PC-3 (cell line): ENCODE measurements at regions not wholly inside any gene's neighbourhood (a gene's known extent, or its start where the extent isn't known, plus 50 kb on each side); places are given as distances from the start of the nearest gene placed in this dataset.

Experiments used
- ATAC-seq: fragments of 200-7000 bp; cut with Tn5 transposase; 2 replicates; pipeline ENCODE4 v1.9.1; 2020; ENCODE audit warnings: mild to moderate bottlenecking, moderate library complexity
- BruUV-seq: library from RNA; stranded (reverse); fragments of 400-500 nt; replicated peaks from 2 replicates; lab custom pipeline; 2021; lab: Mats Ljungman, UMichigan
- CTCF ChIA-PET: fragments of 300-600 bp; sonication (Branson Sonifier 250); formaldehyde crosslinking; loops from one replicate; lab custom pipeline; 2022; ENCODE audit warnings: antibody characterized with exemption; lab: Charles Lee
- POLR2A ChIA-PET: fragments of 300-600 bp; sonication (Branson Sonifier 250); formaldehyde crosslinking; loops from one replicate; lab custom pipeline; 2022; ENCODE audit warnings: antibody characterized with exemption; ENCODE audit not compliant: unreplicated experiment; lab: Charles Lee
- DNase-seq: peaks from one replicate; pipeline ENCODE4 v3.0.0-alpha.2; 2015
- H2AFZ ChIP-seq: fragments of 300-600 bp; sonication (generic); 2 replicates; pipeline ENCODE4 v1.6.0; 2016; ENCODE audit warnings: antibody characterized with exemption, low read length
- H3F3A ChIP-seq: fragments of 300-600 bp; sonication (generic); one replicate; pipeline ENCODE4 v1.6.0; 2017; ENCODE audit warnings: antibody characterized with exemption, low read length, control low read depth, mild to moderate bottlenecking; ENCODE audit not compliant: unreplicated experiment
- H3K27ac ChIP-seq: fragments of 300-600 bp; sonication (generic); 2 replicates; pipeline ENCODE4 v1.5.1; 2016; ENCODE audit warnings: mild to moderate bottlenecking, low read length
- H3K27me3 ChIP-seq: fragments of 300-600 bp; sonication (generic); 2 replicates; pipeline ENCODE4 v1.6.1; 2016; ENCODE audit warnings: low read length, mixed read lengths
- H3K36me3 ChIP-seq: fragments of 300-600 bp; sonication (generic); 2 replicates; pipeline ENCODE4 v1.6.1; 2016; ENCODE audit warnings: low read depth, mixed run types, low read length, mixed read lengths
- H3K4me1 ChIP-seq: fragments of 300-600 bp; sonication (generic); 2 replicates; pipeline ENCODE4 v1.5.1; 2016; ENCODE audit warnings: low read length; ENCODE audit not compliant: insufficient read depth
- H3K4me2 ChIP-seq: fragments of 300-600 bp; sonication (generic); 2 replicates; pipeline ENCODE4 v1.6.0; 2016; ENCODE audit warnings: low read length
- H3K4me3 ChIP-seq: fragments of 300-600 bp; sonication (generic); 2 replicates; pipeline ENCODE4 v1.5.1; 2016; ENCODE audit warnings: mild to moderate bottlenecking, low read length, mixed read lengths
- H3K79me2 ChIP-seq: fragments of 300-600 bp; sonication (generic); 2 replicates; pipeline ENCODE4 v1.6.1; 2017; ENCODE audit warnings: low read length, mixed read lengths
- H3K9ac ChIP-seq: fragments of 300-600 bp; sonication (generic); 2 replicates; pipeline ENCODE4 v1.6.0; 2016; ENCODE audit warnings: mild to moderate bottlenecking, low read length
- H3K9me2 ChIP-seq: fragments of 300-600 bp; sonication (generic); replicated peaks from 2 replicates; pipeline ENCODE4 v1.6.1; 2016; ENCODE audit warnings: mixed run types, low read length, mixed read lengths
- H3K9me3 ChIP-seq: fragments of 300-600 bp; sonication (generic); 2 replicates; pipeline ENCODE4 v1.6.1; 2016; ENCODE audit warnings: low read length, mixed read lengths
- H4K20me1 ChIP-seq: fragments of 300-600 bp; sonication (generic); 2 replicates; pipeline ENCODE4 v1.6.1; 2016; ENCODE audit warnings: low read length, mixed read lengths
- CTCF ChIP-seq: fragments of 300-600 bp; sonication (generic); conservative IDR thresholded peaks from 2 replicates; pipeline ENCODE4 v1.5.1; 2017; ENCODE audit warnings: antibody characterized with exemption, low read depth, mild to moderate bottlenecking, low read length
- EZH2 ChIP-seq: fragments of 300-600 bp; sonication (generic); IDR thresholded peaks from one replicate; pipeline ENCODE4 v1.6.1; 2017; ENCODE audit warnings: antibody characterized with exemption, mild to moderate bottlenecking, low read length; ENCODE audit not compliant: unreplicated experiment
- EZH2phosphoT487 ChIP-seq: fragments of 300-600 bp; sonication (generic); IDR thresholded peaks from 2 replicates; pipeline ENCODE4 v1.6.1; 2018; ENCODE audit warnings: mild to moderate bottlenecking, antibody characterized with exemption, low read length, borderline replicate concordance
- intact Hi-C: fragments of 100-400 bp; cut with micrococcal nuclease; formaldehyde crosslinking; loops from 2 replicates; pipeline ENCODE4 v1.9.0; 2023

- no peak overlapping the region for H3K4me3 ChIP-seq
- H3K27ac ChIP-seq = no peak overlapping the region
- no peak for TF ChIP-seq EZH2
- no peak for TF ChIP-seq EZH2phosphoT487
- no peak for TF ChIP-seq CTCF
- BruUV-seq = no TSS peak
- ChIA-PET CTCF (no interaction called here), POLR2A (no interaction called here)
- DNase-seq (no peak), ATAC-seq (no peak)
- H3K4me1 ChIP-seq = peaks cover 16% of the 10 kb centered on the region
- H3K9me3 ChIP-seq = no peaks in the 10 kb centered on the region
- H3K36me3 ChIP-seq = no peaks in the 10 kb centered on the region
- H3K27me3 ChIP-seq = no peaks in the 10 kb centered on the region
- H3F3A ChIP-seq = peaks cover 4% of the 10 kb centered on the region
- no peak overlapping the region for H2AFZ ChIP-seq
- H3K9me2 ChIP-seq = no peaks in the 10 kb centered on the region
- intact Hi-C loops = no loop called here
- H4K20me1 ChIP-seq = no peaks in the 10 kb centered on the region
- no peak overlapping the region for H3K4me2 ChIP-seq
- no peak overlapping the region for H3K9ac ChIP-seq
- no peaks in the 10 kb centered on the region for H3K79me2 ChIP-seq
Measured at GRCh38 chr13:30126903-30127428, 180.4 kb downstream of the KATNAL1 start.

- H3K27me3 ChIP-seq = no peaks in the 10 kb centered on the region
- no peaks in the 10 kb centered on the region for H3K9me2 ChIP-seq
- CTCF ChIA-PET = interaction anchor here (0.9 kb wide), 1 partner anchor 11 kb away, joined by 3 read pairs; no protein-coding TSS in a partner anchor
- no peaks in the 10 kb centered on the region for H3K9me3 ChIP-seq
- DNase-seq (peak; percentile 89), ATAC-seq (peak; percentile 98)
- no peaks in the 10 kb centered on the region for H3K79me2 ChIP-seq
- peak overlapping the region; percentile 38 for H3K4me2 ChIP-seq
- TF ChIP-seq EZH2phosphoT487 (no peak), CTCF (no peak), EZH2 (no peak)
- H2AFZ ChIP-seq = no peak overlapping the region
- peaks cover 16% of the 10 kb centered on the region for H3K4me1 ChIP-seq
- POLR2A ChIA-PET = interaction anchor here (0.7 kb wide), 1 partner anchor 369 kb away, joined by 3 read pairs; no protein-coding TSS in a partner anchor
- no peak overlapping the region for H3K4me3 ChIP-seq
- H3K27ac ChIP-seq = no peak overlapping the region
- H3F3A ChIP-seq = peaks cover 4% of the 10 kb centered on the region
- intact Hi-C loops = no loop called here
- no TSS peak for BruUV-seq
- no peak overlapping the region for H3K9ac ChIP-seq
- no peaks in the 10 kb centered on the region for H4K20me1 ChIP-seq
- H3K36me3 ChIP-seq = no peaks in the 10 kb centered on the region
Measured at GRCh38 chr13:30125422-30126073, 181.8 kb downstream of the KATNAL1 start.
